ENCODE measurements at regions not wholly inside any gene's neighbourhood (a gene's known extent, or its start where the extent isn't known, plus 50 kb on each side); places are given as distances from the start of the nearest gene placed in this dataset.

- TF ChIP-seq SKIL (IDR thresholded peaks at IDR 0.05; ENCODE audit: low read depth, poor library complexity, severe bottlenecking): no peak
- TF ChIP-seq IRF3 (IDR thresholded peaks at IDR 0.05): no peak
- TF ChIP-seq BCL3 (IDR thresholded peaks at IDR 0.05; ENCODE audit: borderline replicate concordance, insufficient read depth, low read depth, low read length, poor library complexity, severe bottlenecking): no peak
- TF ChIP-seq RELB (IDR thresholded peaks at IDR 0.05; ENCODE audit: low read depth): no peak
- TF ChIP-seq PAX8 (IDR thresholded peaks at IDR 0.05): no peak
- no peak for TF ChIP-seq TCF7 (IDR thresholded peaks at IDR 0.05; ENCODE audit: borderline replicate concordance)
- no peak for TF ChIP-seq TAF1 (IDR thresholded peaks at IDR 0.05; ENCODE audit: borderline replicate concordance, low read depth, low read length)
- TF ChIP-seq SUZ12 (IDR thresholded peaks at IDR 0.05; ENCODE audit: unreplicated experiment): no peak
- Histone ChIP-seq H3K9ac (ENCODE audit: control insufficient read depth, insufficient read depth, low read length) (no peak overlapping the region), H3K4me3 (no peak overlapping the region), H2AFZ (ENCODE audit: control insufficient read depth, low read depth, low read length) (no peak overlapping the region), H3K4me2 (ENCODE audit: control insufficient read depth, insufficient read depth) (no peak overlapping the region), H3K4me1 (ENCODE audit: control insufficient read depth, insufficient read depth, low read length) (no peaks in the 10 kb centered on the region), H3K27ac (ENCODE audit: control insufficient read depth, insufficient read depth) (no peak overlapping the region), H3K9me3 (replicated peaks; ENCODE audit: control insufficient read depth, insufficient read depth, low read length) (no peaks in the 10 kb centered on the region), H3K36me3 (ENCODE audit: control insufficient read depth in 2 of 2, insufficient read depth in 2 of 2, low read length in 1 of 2) (no peaks in the 10 kb centered on the region), H4K20me1 (ENCODE audit: control insufficient read depth, insufficient read depth) (no peaks in the 10 kb centered on the region), H3K79me2 (ENCODE audit: control insufficient read depth, insufficient read depth, low read length) (no peaks in the 10 kb centered on the region), H3K27me3 (replicated peaks in 1 of 2; ENCODE audit: control insufficient read depth in 2 of 2, insufficient read depth in 2 of 2, low read length in 1 of 2) (no peaks in the 10 kb centered on the region)
- POLR2A ChIA-PET: no interaction called here
- RAD21 ChIA-PET (ENCODE audit: unreplicated experiment): no interaction called here
- intact Hi-C loops (cut with micrococcal nuclease; ENCODE audit: unreplicated experiment) (no loop called here), in situ Hi-C loops (cut with MboI) (no loop called here)
- SMC1A ChIA-PET (ENCODE audit: uncharacterized antibody, unreplicated experiment): no interaction called here
- CTCF ChIA-PET: no interaction called here
- WGBS (ENCODE audit: insufficient coverage, insufficient replicate concordance, low lambda C conversion rate, missing lambda C conversion rate): 59% methylated on average over 7 of the region's 7 CpGs
- no TSS peak for BruUV-seq (replicated peaks)
- FAIRE-seq: no peak
- no peak for ATAC-seq
- no peak for DNase-seq (ENCODE audit: low read depth, low spot score)
These were observed 62.3 kb upstream of the COL11A1 start for GRCh38 chr1:103170609-103171008.
